ENCODE measurements at regions not wholly inside any gene's neighbourhood (a gene's known extent, or its start where the extent isn't known, plus 50 kb on each side); places are given as distances from the start of the nearest gene placed in this dataset.

DNA sequence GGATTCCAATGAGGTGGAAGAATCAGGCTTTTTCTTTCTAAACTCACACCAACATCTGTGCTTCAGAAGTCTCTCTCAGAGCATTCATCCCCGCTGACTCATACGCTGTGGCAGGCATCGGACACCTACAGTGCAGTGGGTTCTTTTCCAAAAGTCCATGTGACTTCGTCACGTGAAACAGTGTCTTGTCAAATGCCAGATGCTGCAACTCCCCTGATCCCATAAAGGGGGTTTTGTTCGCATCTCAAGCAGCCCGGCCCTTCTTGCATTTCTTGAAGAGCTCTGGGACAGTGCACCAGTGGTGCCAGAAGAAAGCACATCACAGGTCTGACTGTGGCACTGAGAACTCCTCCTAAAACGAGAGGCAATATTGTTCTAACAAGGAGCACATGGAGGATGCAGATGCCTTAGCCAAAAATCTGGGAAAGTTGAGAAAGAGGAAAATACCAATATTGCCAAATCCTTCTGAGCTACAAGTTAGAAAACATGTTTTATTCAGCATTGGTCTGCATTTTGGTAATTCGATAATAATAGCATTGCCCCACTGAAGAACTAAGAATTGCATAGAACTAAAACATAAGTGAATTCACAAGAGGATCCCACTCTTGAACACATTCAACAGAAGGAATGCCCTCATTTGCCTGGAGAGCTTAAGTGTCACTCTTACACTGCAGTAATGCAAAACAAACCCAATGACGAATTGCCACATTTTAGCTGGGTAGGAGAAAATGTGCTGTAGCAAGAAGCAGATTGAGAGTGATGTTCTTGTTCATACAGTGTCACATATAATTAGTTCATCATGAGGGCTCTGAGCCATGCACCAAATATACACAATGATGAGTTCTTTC, 204.4 kb downstream of the CXCL12 start:
- Histone ChIP-seq H3K9me3 (ENCODE audit: control insufficient read depth, low read length) (no peaks in the 10 kb centered on the region), H3K4me1 (ENCODE audit: control insufficient read depth, insufficient read depth, low read length, poor library complexity, severe bottlenecking) (no peaks in the 10 kb centered on the region), H3K27ac (ENCODE audit: insufficient read depth, low read length, poor library complexity, severe bottlenecking) (no peak overlapping the region), H3K36me3 (ENCODE audit: control insufficient read depth, insufficient read depth, low read length) (no peaks in the 10 kb centered on the region), H3K4me3 (ENCODE audit: insufficient read depth, low read depth, low read length, poor library complexity, severe bottlenecking) (no peak overlapping the region), H3K27me3 (replicated peaks; ENCODE audit: control insufficient read depth, insufficient read depth, low read length, poor library complexity, severe bottlenecking) (no peaks in the 10 kb centered on the region)
- DNase-seq, result no peak

DNA sequence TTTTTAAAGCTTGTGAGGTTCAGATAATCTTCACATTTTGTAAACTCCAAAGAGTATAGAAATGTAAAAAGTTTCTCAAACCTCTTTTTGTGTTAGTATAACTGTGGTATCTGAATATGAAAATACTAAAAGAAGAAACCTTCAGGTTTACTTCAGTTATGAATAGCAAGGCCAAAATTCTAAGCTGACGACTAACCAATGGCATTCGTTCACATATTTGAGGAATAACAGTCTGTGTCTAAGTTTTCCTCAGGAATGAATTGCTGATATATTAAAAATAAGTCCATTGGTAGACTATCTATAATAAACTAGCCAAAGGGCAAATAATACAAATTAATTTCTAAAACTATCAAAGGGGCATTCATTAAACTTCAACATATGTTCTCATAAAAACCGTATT, 206.0 kb downstream of the CXCL12 start:
- Histone ChIP-seq H3K4me3 (ENCODE audit: insufficient read depth, low read depth, low read length, poor library complexity, severe bottlenecking) (no peak overlapping the region), H3K27me3 (replicated peaks; ENCODE audit: control insufficient read depth, insufficient read depth, low read length, poor library complexity, severe bottlenecking) (no peaks in the 10 kb centered on the region), H3K4me1 (ENCODE audit: control insufficient read depth, insufficient read depth, low read length, poor library complexity, severe bottlenecking) (no peaks in the 10 kb centered on the region), H3K27ac (ENCODE audit: insufficient read depth, low read length, poor library complexity, severe bottlenecking) (no peak overlapping the region), H3K9me3 (ENCODE audit: control insufficient read depth, low read length) (no peaks in the 10 kb centered on the region), H3K36me3 (ENCODE audit: control insufficient read depth, insufficient read depth, low read length) (no peaks in the 10 kb centered on the region)
- DNase-seq, result no peak

DNA sequence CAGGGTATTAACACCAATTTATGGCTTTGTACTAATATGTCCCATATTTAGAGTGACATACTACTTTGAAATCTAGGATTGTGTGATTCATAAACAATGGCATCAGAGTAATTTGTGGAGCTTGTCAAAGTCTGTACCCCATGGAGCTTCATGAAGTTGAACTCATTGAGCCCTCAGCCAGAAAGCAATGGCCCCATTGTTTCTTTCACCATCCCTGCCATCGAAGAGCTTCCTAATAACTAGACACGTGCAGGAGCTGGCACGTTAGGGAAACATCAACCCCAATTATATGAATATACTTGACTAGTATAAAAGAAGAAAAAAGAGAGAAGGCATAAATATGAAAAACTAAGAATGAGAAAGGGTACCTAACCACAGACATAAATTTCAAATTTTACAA, 206.6 kb downstream of the CXCL12 start:
- Histone ChIP-seq H3K4me3 (ENCODE audit: insufficient read depth, low read depth, low read length, poor library complexity, severe bottlenecking) (no peak overlapping the region), H3K4me1 (ENCODE audit: control insufficient read depth, insufficient read depth, low read length, poor library complexity, severe bottlenecking) (no peaks in the 10 kb centered on the region), H3K27me3 (replicated peaks; ENCODE audit: control insufficient read depth, insufficient read depth, low read length, poor library complexity, severe bottlenecking) (no peaks in the 10 kb centered on the region), H3K27ac (ENCODE audit: insufficient read depth, low read length, poor library complexity, severe bottlenecking) (no peak overlapping the region), H3K36me3 (ENCODE audit: control insufficient read depth, insufficient read depth, low read length) (no peaks in the 10 kb centered on the region), H3K9me3 (ENCODE audit: control insufficient read depth, low read length) (no peaks in the 10 kb centered on the region)
- DNase-seq, result no peak

DNA sequence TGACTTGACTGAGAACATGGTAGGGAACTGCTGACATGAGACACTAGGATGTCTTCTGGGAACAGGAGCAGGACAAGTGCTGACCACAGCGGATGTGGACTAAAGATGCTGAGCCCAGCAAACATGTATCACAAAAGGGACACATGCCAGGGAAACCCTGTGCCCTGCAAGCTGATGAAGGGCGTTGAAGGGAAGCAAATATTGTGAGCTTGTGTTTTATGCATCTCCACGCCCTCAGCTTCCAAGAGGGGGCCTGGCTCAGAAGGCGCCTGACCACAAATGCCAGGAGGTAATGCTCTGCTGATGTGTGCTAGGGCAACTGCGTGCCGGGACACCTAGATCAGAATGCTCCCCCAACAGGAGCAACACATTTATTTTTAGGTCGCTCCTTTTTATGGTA, 207.3 kb downstream of the CXCL12 start:
- no peak for DNase-seq
- H3K27ac ChIP-seq (ENCODE audit: insufficient read depth, low read length, poor library complexity, severe bottlenecking), result no peak overlapping the region
- no peaks in the 10 kb centered on the region for H3K27me3 ChIP-seq (replicated peaks; ENCODE audit: control insufficient read depth, insufficient read depth, low read length, poor library complexity, severe bottlenecking)

DNA sequence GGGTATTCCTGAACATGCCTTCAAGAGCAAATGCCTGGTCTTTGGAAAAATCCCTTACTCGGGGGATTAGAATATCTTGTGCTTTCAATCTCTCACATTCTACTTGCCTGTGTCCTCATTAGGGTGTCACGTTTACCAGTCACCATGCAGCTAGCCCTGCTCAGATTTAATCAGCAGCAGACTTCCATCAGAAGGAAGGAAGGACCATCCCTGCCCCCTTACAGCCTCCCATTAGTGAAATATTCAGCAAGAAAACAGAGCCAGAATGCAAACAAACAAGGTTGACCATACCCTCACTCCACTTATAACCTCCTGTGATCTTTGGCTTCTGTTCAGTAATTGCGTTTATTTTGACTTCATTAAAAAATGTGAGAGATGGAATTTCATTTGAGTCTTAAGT, 208.6 kb downstream of the CXCL12 start:
- H3K4me1 ChIP-seq (ENCODE audit: control insufficient read depth, insufficient read depth, low read length, poor library complexity, severe bottlenecking), result no peaks in the 10 kb centered on the region
- H3K27ac ChIP-seq (ENCODE audit: insufficient read depth, low read length, poor library complexity, severe bottlenecking), result no peak overlapping the region
- no peaks in the 10 kb centered on the region for H3K36me3 ChIP-seq (ENCODE audit: control insufficient read depth, insufficient read depth, low read length)
- DNase-seq, result no peak
- H3K4me3 ChIP-seq (ENCODE audit: insufficient read depth, low read depth, low read length, poor library complexity, severe bottlenecking), result no peak overlapping the region
- no peaks in the 10 kb centered on the region for H3K9me3 ChIP-seq (ENCODE audit: control insufficient read depth, low read length)
- H3K27me3 ChIP-seq (replicated peaks; ENCODE audit: control insufficient read depth, insufficient read depth, low read length, poor library complexity, severe bottlenecking), result no peaks in the 10 kb centered on the region

More for the DNA sequence above, 207.3 kb downstream of the CXCL12 start:
- H3K36me3 ChIP-seq (ENCODE audit: control insufficient read depth, insufficient read depth, low read length), result no peaks in the 10 kb centered on the region
- no peaks in the 10 kb centered on the region for H3K9me3 ChIP-seq (ENCODE audit: control insufficient read depth, low read length)
- no peak overlapping the region for H3K4me3 ChIP-seq (ENCODE audit: insufficient read depth, low read depth, low read length, poor library complexity, severe bottlenecking)
- H3K4me1 ChIP-seq (ENCODE audit: control insufficient read depth, insufficient read depth, low read length, poor library complexity, severe bottlenecking), result no peaks in the 10 kb centered on the region

DNA sequence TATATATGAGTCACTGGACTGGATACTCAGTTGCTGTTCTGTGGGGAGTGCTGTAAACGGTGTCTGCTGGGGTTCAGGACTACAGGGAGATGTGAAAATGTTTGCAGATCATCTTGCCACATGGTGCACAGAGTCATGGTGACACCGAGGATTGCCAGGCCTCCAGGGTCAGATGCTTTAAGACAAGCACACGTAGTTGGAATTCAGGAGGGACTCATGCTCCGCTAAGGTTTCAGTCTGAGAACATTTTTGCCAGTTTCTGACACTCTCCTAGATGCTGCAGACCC, 211.3 kb downstream of the CXCL12 start:
- Histone ChIP-seq H3K36me3 (ENCODE audit: control insufficient read depth, insufficient read depth, low read length) (no peaks in the 10 kb centered on the region), H3K9me3 (ENCODE audit: control insufficient read depth, low read length) (no peaks in the 10 kb centered on the region), H3K27me3 (replicated peaks; ENCODE audit: control insufficient read depth, insufficient read depth, low read length, poor library complexity, severe bottlenecking) (peaks cover 2% of the 10 kb centered on the region), H3K4me1 (ENCODE audit: control insufficient read depth, insufficient read depth, low read length, poor library complexity, severe bottlenecking) (no peaks in the 10 kb centered on the region), H3K4me3 (ENCODE audit: insufficient read depth, low read depth, low read length, poor library complexity, severe bottlenecking) (no peak overlapping the region), H3K27ac (ENCODE audit: insufficient read depth, low read length, poor library complexity, severe bottlenecking) (no peak overlapping the region)
- no peak for DNase-seq

DNA sequence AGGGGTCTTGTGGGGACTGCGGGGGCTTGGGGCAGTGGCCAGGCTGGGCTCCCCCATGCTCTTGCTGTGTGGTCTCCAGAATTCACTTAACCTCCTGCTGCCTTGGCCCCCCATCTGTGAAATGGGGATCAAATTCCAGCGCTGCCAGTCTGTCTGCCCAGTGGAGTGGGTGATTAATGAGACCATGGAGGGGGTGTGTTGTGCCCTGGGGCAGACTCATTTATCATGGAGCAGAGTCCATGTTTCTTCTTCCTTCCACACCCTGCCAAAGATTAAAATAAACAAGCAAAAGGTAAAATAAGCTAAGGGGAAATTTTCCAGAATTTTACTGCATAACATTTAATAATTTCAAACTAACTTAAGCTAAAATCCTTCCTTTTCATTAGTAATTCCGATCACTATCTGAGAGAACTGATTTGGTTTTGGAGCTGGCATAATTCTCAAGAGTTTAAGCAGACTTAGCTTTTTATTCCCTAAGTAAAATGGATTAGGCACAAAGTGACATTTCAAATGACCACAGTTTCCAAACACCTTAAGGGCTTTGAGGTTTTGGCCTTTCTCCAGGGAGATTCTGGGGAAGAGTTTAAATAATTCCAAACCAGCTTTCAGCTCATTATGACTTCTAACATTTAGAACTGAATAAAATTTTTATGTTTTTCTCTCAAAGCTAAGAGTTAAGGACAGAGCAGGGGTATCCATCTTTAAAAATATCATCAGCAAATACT, 211.9 kb downstream of the CXCL12 start:
- H3K36me3 ChIP-seq (ENCODE audit: control insufficient read depth, insufficient read depth, low read length), result no peaks in the 10 kb centered on the region
- peaks cover 2% of the 10 kb centered on the region for H3K27me3 ChIP-seq (replicated peaks; ENCODE audit: control insufficient read depth, insufficient read depth, low read length, poor library complexity, severe bottlenecking)
- no peaks in the 10 kb centered on the region for H3K9me3 ChIP-seq (ENCODE audit: control insufficient read depth, low read length)
- no peak overlapping the region for H3K4me3 ChIP-seq (ENCODE audit: insufficient read depth, low read depth, low read length, poor library complexity, severe bottlenecking)
- H3K4me1 ChIP-seq (ENCODE audit: control insufficient read depth, insufficient read depth, low read length, poor library complexity, severe bottlenecking), result no peaks in the 10 kb centered on the region
- H3K27ac ChIP-seq (ENCODE audit: insufficient read depth, low read length, poor library complexity, severe bottlenecking), result no peak overlapping the region
- DNase-seq, result no peak

DNA sequence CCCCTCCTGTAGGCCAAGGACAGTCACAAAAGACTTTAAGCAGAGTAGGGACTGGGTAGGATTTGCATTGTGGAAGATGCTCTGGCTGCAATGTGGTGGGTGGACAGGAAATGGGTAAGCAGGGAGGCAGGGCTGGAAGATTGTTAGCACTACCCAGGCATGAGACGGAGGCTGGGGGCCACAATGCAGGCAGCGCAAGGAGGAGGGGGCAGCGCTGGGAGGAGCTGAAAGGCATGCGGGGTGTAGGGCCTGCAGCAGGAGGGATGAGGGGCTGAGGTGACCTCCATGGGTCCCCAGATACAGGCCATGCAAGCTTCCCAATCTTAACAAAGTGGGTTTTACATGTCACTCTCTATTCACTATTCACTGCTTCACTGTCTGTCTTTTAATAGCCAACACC, 213.1 kb downstream of the CXCL12 start:
- Histone ChIP-seq H3K36me3 (ENCODE audit: control insufficient read depth, insufficient read depth, low read length) (no peaks in the 10 kb centered on the region), H3K4me3 (ENCODE audit: insufficient read depth, low read depth, low read length, poor library complexity, severe bottlenecking) (no peak overlapping the region), H3K9me3 (ENCODE audit: control insufficient read depth, low read length) (no peaks in the 10 kb centered on the region), H3K27ac (ENCODE audit: insufficient read depth, low read length, poor library complexity, severe bottlenecking) (no peak overlapping the region), H3K4me1 (ENCODE audit: control insufficient read depth, insufficient read depth, low read length, poor library complexity, severe bottlenecking) (no peaks in the 10 kb centered on the region), H3K27me3 (replicated peaks; ENCODE audit: control insufficient read depth, insufficient read depth, low read length, poor library complexity, severe bottlenecking) (peaks cover 2% of the 10 kb centered on the region)
- DNase-seq, result no peak

DNA sequence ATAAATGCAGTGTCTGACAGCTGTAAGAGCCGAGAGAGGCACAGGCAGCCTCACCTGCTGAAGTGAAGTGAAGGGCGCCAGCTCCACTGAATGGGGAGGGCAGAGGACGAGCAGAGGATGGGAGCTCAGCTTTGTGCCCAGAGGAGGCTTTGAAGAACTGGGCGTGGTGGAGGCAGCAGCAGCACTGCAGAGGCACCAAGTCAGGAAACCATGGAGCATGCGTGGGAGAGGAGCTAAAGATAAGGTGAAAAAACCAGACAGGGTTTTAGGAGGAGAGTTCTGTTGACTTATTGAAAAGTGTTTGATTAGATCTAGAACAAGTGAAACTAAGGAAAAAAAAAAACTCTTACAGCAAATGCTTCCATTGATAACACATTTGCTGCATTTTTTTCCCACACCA, 216.4 kb downstream of the CXCL12 start:
- no peak for DNase-seq

DNA sequence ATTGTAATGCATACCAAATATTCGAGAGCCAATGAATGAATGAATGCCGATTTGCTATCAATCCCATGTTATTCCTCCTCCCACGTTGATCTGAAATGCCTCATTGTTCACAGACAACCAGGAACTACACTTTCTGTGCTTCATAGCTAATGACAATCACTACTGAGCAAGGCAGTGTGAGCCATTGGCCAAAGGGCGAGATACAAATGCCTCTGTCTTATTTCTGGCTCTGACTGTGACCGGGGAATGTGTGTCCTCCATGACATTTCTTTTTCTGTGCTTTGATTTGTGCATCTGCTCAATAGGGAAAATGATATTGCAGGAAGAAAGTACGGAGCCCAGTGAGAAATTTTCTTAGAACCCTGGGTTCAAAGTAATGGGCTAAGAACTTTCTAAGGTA, 217.1 kb downstream of the CXCL12 start:
- no peaks in the 10 kb centered on the region for H3K4me1 ChIP-seq (ENCODE audit: control insufficient read depth, insufficient read depth, low read length, poor library complexity, severe bottlenecking)
- no peak overlapping the region for H3K27ac ChIP-seq (ENCODE audit: insufficient read depth, low read length, poor library complexity, severe bottlenecking)
- DNase-seq, result no peak
- H3K27me3 ChIP-seq (replicated peaks; ENCODE audit: control insufficient read depth, insufficient read depth, low read length, poor library complexity, severe bottlenecking), result peaks cover 2% of the 10 kb centered on the region
- H3K36me3 ChIP-seq (ENCODE audit: control insufficient read depth, insufficient read depth, low read length), result no peaks in the 10 kb centered on the region
- no peaks in the 10 kb centered on the region for H3K9me3 ChIP-seq (ENCODE audit: control insufficient read depth, low read length)
- no peak overlapping the region for H3K4me3 ChIP-seq (ENCODE audit: insufficient read depth, low read depth, low read length, poor library complexity, severe bottlenecking)

More for the DNA sequence above, 216.4 kb downstream of the CXCL12 start:
- Histone ChIP-seq H3K36me3 (ENCODE audit: control insufficient read depth, insufficient read depth, low read length) (no peaks in the 10 kb centered on the region), H3K27ac (ENCODE audit: insufficient read depth, low read length, poor library complexity, severe bottlenecking) (no peak overlapping the region), H3K9me3 (ENCODE audit: control insufficient read depth, low read length) (no peaks in the 10 kb centered on the region), H3K27me3 (replicated peaks; ENCODE audit: control insufficient read depth, insufficient read depth, low read length, poor library complexity, severe bottlenecking) (peaks cover 2% of the 10 kb centered on the region), H3K4me3 (ENCODE audit: insufficient read depth, low read depth, low read length, poor library complexity, severe bottlenecking) (no peak overlapping the region), H3K4me1 (ENCODE audit: control insufficient read depth, insufficient read depth, low read length, poor library complexity, severe bottlenecking) (no peaks in the 10 kb centered on the region)
